Fibroblast of villous mesenchyme (primary cell): ENCODE measurements at regions not wholly inside any gene's neighbourhood (a gene's known extent, or its start where the extent isn't known, plus 50 kb on each side); places are given as distances from the start of the nearest gene placed in this dataset.

ENCODE experiments used
- DNase-seq: peaks from one replicate; pipeline ENCODE4 v3.0.0-alpha.2; 2010; ENCODE audit warnings: low read depth
- H3K4me3 ChIP-seq: 2 replicates; pipeline ENCODE4 v1.5.1; 2011; ENCODE audit warnings: low read depth, mild to moderate bottlenecking, low read length
- CTCF ChIP-seq: IDR thresholded peaks from 2 replicates; pipeline ENCODE4 v1.5.1; 2012; ENCODE audit warnings: low read depth, mild to moderate bottlenecking, low read length; ENCODE audit not compliant: insufficient read depth

- no peak for DNase-seq
- H3K4me3 ChIP-seq = no peak overlapping the region
- TF ChIP-seq CTCF = no peak
These were observed 175.5 kb upstream of the SPRY4 start for GRCh38 chr5:142500227-142500905.

- TF ChIP-seq CTCF = no peak
- no peak overlapping the region for H3K4me3 ChIP-seq
- DNase-seq = no peak
These were observed 174.9 kb upstream of the SPRY4 start for GRCh38 chr5:142499591-142500226.

DNA sequence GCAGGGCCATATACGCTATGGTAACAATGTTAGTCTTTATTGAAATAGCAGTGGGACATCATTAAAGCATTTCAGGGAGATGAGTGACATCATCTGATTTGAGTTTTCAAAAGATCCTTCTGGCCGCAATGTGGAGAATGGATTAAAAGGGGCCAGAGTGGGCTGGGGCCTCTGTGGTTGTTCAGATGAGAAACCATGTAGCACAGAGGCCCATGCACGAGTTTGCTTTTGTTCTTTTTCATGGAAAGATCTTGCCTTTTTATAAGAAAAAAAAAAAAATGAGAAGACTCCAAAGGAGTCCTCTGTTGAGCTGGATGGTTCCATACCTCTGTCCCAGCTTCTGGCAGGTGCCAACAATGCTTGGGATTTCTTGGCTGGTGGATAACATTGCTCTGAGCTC is 173.5 kb upstream of the SPRY4 start:
- no peak for TF ChIP-seq CTCF
- no peak overlapping the region for H3K4me3 ChIP-seq
- DNase-seq = no peak

GRCh38 chr5:142495531-142495930 is 170.7 kb upstream of the SPRY4 start:
- TF ChIP-seq CTCF = no peak
- H3K4me3 ChIP-seq = no peak overlapping the region
- DNase-seq = peak; percentile 26

DNA sequence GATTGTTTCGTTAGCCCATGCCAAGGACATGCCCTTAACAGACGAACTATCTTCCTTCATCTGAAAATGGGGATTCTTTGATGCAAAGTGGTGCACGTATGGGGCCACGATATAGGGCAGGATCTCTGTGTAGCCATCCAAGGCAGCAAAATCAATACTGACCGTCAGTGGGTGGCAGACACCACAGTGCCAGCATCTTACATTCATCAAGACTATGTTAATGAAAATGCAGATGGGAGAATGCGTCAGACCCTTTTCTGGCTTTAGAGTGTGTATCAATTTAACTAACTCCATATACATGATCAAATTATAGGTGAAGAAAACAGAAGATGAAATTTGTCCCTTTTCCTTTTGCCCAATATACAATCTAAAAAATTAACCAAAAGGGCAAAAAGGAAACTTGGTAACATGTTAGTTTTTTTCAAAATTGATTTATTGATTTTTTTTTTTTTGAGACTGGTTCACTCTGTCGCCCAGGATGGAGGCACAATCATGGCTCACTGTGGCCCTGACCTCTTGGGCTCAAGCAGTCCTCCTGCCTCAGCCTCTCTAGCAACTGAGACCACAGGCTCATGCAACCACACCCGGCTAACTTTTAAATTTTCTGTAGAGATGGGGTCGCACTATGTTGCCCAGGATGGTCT is 169.2 kb upstream of the SPRY4 start:
- DNase-seq = no peak
- H3K4me3 ChIP-seq = no peak overlapping the region
- no peak for TF ChIP-seq CTCF

DNA sequence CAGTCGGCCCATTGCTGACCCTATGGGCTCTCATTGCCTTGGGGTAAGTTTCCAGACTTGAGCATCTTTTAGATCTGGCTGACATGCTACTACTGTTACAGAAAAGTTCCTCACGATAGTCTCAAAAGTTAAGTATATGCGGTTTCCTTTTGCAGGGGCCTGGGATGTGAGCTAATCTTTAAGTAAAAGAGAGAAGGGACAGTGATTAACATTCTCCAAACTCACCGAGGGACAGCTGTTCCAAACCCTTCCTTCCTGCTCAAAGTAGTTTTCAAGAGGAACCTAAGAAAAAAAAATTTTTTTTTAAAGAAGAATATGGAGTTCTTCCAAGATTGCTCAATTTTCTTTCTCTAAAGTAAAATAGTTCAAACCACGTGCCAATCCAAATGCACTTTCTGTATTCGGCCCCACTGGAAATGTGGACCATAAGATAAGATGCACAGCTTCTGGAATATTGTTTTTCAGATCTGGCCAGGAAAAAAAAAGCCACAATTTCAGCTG is 168.0 kb upstream of the SPRY4 start:
- peak; percentile 52 for DNase-seq
- no peak for TF ChIP-seq CTCF
- no peak overlapping the region for H3K4me3 ChIP-seq
